ENCODE measurements at regions not wholly inside any gene's neighbourhood (a gene's known extent, or its start where the extent isn't known, plus 50 kb on each side); places are given as distances from the start of the nearest gene placed in this dataset.

- no peak for TF ChIP-seq POLR2AphosphoS5 (IDR thresholded peaks at IDR 0.05; ENCODE audit: low read depth, low read length)
- no peak for TF ChIP-seq POLR2A (IDR thresholded peaks at IDR 0.05; ENCODE audit: low read depth, low read length)
- no peak for TF ChIP-seq TAF1 (IDR thresholded peaks at IDR 0.05; ENCODE audit: borderline replicate concordance, low read depth, low read length)
- DNase-seq (ENCODE audit: insufficient read length) (no peak), FAIRE-seq (no peak)
Observed at GRCh38 chr2:17083902-17084301, 418.3 kb upstream of the CYRIA start.

GRCh38 chr2:17079262-17079661 lies 413.6 kb upstream of the CYRIA start:
- no peak for DNase-seq (ENCODE audit: insufficient read length)
- TF ChIP-seq POLR2A (IDR thresholded peaks at IDR 0.05; ENCODE audit: low read depth, low read length) (no peak), POLR2AphosphoS5 (IDR thresholded peaks at IDR 0.05; ENCODE audit: low read depth, low read length) (no peak), TAF1 (IDR thresholded peaks at IDR 0.05; ENCODE audit: borderline replicate concordance, low read depth, low read length) (no peak)
- FAIRE-seq: no peak

GRCh38 chr2:17076533-17076932 lies 410.9 kb upstream of the CYRIA start:
- DNase-seq (ENCODE audit: insufficient read length) (no peak), FAIRE-seq (no peak)
- TF ChIP-seq TAF1 (IDR thresholded peaks at IDR 0.05; ENCODE audit: borderline replicate concordance, low read depth, low read length) (no peak), POLR2A (IDR thresholded peaks at IDR 0.05; ENCODE audit: low read depth, low read length) (no peak)

GRCh38 chr2:17070711-17071110 lies 405.1 kb upstream of the CYRIA start:
- no peak for TF ChIP-seq TAF1 (IDR thresholded peaks at IDR 0.05; ENCODE audit: borderline replicate concordance, low read depth, low read length)
- no peak for TF ChIP-seq POLR2AphosphoS5 (IDR thresholded peaks at IDR 0.05; ENCODE audit: low read depth, low read length)
- TF ChIP-seq POLR2A (IDR thresholded peaks at IDR 0.05; ENCODE audit: low read depth, low read length): no peak
- DNase-seq (ENCODE audit: insufficient read length) (no peak), FAIRE-seq (no peak)

GRCh38 chr2:17069564-17069963 lies 403.9 kb upstream of the CYRIA start:
- no peak for TF ChIP-seq TAF1 (IDR thresholded peaks at IDR 0.05; ENCODE audit: borderline replicate concordance, low read depth, low read length)
- no peak for TF ChIP-seq POLR2AphosphoS5 (IDR thresholded peaks at IDR 0.05; ENCODE audit: low read depth, low read length)
- no peak for TF ChIP-seq POLR2A (IDR thresholded peaks at IDR 0.05; ENCODE audit: low read depth, low read length)
- DNase-seq (ENCODE audit: insufficient read length) (no peak), FAIRE-seq (no peak)

GRCh38 chr2:17068021-17068420 lies 402.4 kb upstream of the CYRIA start:
- TF ChIP-seq TAF1 (IDR thresholded peaks at IDR 0.05; ENCODE audit: borderline replicate concordance, low read depth, low read length) (no peak), POLR2AphosphoS5 (IDR thresholded peaks at IDR 0.05; ENCODE audit: low read depth, low read length) (no peak), POLR2A (IDR thresholded peaks at IDR 0.05; ENCODE audit: low read depth, low read length) (no peak)
- DNase-seq (ENCODE audit: insufficient read length) (no peak), FAIRE-seq (no peak)

GRCh38 chr2:17065536-17065935 lies 399.9 kb upstream of the CYRIA start:
- FAIRE-seq: no peak
- DNase-seq (ENCODE audit: insufficient read length): no peak
- TF ChIP-seq POLR2A (IDR thresholded peaks at IDR 0.05; ENCODE audit: low read depth, low read length) (no peak), TAF1 (IDR thresholded peaks at IDR 0.05; ENCODE audit: borderline replicate concordance, low read depth, low read length) (no peak), POLR2AphosphoS5 (IDR thresholded peaks at IDR 0.05; ENCODE audit: low read depth, low read length) (no peak)

- no peak for TF ChIP-seq POLR2AphosphoS5 (IDR thresholded peaks at IDR 0.05; ENCODE audit: low read depth, low read length)
- TF ChIP-seq TAF1 (IDR thresholded peaks at IDR 0.05; ENCODE audit: borderline replicate concordance, low read depth, low read length): no peak
- TF ChIP-seq POLR2A (IDR thresholded peaks at IDR 0.05; ENCODE audit: low read depth, low read length): no peak
- DNase-seq (ENCODE audit: insufficient read length) (no peak), FAIRE-seq (no peak)
Observed at GRCh38 chr2:17061028-17061427, 395.4 kb upstream of the CYRIA start.

GRCh38 chr2:17059458-17059857 lies 393.8 kb upstream of the CYRIA start:
- FAIRE-seq: no peak
- no peak for DNase-seq (ENCODE audit: insufficient read length)

GRCh38 chr2:17058772-17059402 lies 393.3 kb upstream of the CYRIA start:
- FAIRE-seq: no peak
- no peak for DNase-seq (ENCODE audit: insufficient read length)
- TF ChIP-seq POLR2A (IDR thresholded peaks at IDR 0.05; ENCODE audit: low read depth, low read length) (no peak), POLR2AphosphoS5 (IDR thresholded peaks at IDR 0.05; ENCODE audit: low read depth, low read length) (no peak), TAF1 (IDR thresholded peaks at IDR 0.05; ENCODE audit: borderline replicate concordance, low read depth, low read length) (no peak)

More at GRCh38 chr2:17059458-17059857, 393.8 kb upstream of the CYRIA start:
- no peak for TF ChIP-seq POLR2AphosphoS5 (IDR thresholded peaks at IDR 0.05; ENCODE audit: low read depth, low read length)
- TF ChIP-seq TAF1 (IDR thresholded peaks at IDR 0.05; ENCODE audit: borderline replicate concordance, low read depth, low read length): no peak
- TF ChIP-seq POLR2A (IDR thresholded peaks at IDR 0.05; ENCODE audit: low read depth, low read length): no peak

- DNase-seq (ENCODE audit: insufficient read length): no peak
- no peak for TF ChIP-seq POLR2A (IDR thresholded peaks at IDR 0.05; ENCODE audit: low read depth, low read length)
- FAIRE-seq: no peak
Observed at GRCh38 chr2:17057109-17058017, 391.7 kb upstream of the CYRIA start.

- DNase-seq (ENCODE audit: insufficient read length): no peak
- TF ChIP-seq TAF1 (IDR thresholded peaks at IDR 0.05; ENCODE audit: borderline replicate concordance, low read depth, low read length) (no peak), POLR2AphosphoS5 (IDR thresholded peaks at IDR 0.05; ENCODE audit: low read depth, low read length) (no peak), POLR2A (IDR thresholded peaks at IDR 0.05; ENCODE audit: low read depth, low read length) (no peak)
- no peak for FAIRE-seq
Observed at GRCh38 chr2:17056236-17056635, 390.6 kb upstream of the CYRIA start.

Measured in GM12892 (cell line).